ENCODE measurements at regions not wholly inside any gene's neighbourhood (a gene's known extent, or its start where the extent isn't known, plus 50 kb on each side); places are given as distances from the start of the nearest gene placed in this dataset.

DNA sequence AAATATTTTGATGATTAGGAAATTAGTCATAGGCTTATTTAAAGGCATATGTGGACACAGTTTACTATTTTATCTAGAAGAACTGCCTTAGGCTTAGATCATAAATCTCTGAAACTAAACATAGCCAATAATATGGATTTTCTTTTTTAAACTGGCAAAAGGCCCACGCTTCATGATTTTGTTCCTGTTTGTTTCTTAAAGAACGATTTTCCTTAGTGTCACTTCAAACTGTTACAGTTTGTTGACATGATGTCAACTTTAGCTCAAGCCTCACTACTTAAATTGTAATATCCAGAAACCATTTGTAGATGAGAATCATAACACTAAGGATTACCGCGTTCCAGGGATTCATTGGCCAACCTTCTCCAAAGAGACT lies 322.6 kb downstream of the HHIPL2 start:
- DNase-seq (ENCODE audit: low read depth) = no peak
- TF ChIP-seq, protein P1, sequence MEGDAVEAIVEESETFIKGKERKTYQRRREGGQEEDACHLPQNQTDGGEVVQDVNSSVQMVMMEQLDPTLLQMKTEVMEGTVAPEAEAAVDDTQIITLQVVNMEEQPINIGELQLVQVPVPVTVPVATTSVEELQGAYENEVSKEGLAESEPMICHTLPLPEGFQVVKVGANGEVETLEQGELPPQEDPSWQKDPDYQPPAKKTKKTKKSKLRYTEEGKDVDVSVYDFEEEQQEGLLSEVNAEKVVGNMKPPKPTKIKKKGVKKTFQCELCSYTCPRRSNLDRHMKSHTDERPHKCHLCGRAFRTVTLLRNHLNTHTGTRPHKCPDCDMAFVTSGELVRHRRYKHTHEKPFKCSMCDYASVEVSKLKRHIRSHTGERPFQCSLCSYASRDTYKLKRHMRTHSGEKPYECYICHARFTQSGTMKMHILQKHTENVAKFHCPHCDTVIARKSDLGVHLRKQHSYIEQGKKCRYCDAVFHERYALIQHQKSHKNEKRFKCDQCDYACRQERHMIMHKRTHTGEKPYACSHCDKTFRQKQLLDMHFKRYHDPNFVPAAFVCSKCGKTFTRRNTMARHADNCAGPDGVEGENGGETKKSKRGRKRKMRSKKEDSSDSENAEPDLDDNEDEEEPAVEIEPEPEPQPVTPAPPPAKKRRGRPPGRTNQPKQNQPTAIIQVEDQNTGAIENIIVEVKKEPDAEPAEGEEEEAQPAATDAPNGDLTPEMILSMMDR (conservative IDR thresholded peaks at IDR 0.05; ENCODE audit: low read depth, low read length) = no peak
- no peak overlapping the region for H3K4me3 ChIP-seq (ENCODE audit: low read depth, low read length)

DNA sequence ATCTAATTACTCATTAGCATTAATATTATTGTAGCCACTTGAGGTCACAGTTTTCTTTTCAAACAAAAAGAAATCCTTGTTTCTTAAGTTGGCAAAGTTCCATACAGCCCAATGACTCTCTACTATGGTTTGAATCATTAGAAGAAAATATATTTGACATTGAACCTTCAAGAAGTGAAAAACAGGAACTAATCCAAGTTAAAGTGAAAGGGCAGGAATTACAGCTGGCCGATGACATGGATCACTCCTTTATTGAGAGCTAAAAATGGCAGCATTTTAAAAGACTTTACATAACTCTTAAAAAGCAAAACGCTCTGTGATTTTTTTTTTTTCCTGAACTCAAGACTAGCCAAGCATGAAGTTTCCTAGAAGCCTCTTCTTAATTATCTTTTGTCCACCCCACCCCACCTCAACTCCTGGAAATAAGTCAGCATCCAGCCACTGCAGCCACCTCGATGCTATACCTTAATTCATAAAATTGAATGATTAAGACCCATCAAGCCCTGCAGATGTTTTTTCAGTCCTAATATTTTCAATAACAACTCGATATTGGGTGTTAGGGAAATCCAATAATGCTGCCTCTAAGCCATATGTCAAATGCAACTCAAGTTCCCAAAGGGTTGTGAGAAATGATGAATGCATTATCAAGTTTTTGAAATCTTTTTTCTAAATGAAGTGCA lies 323.1 kb downstream of the HHIPL2 start:
- DNase-seq (ENCODE audit: low read depth) = no peak
- TF ChIP-seq, protein P1 (conservative IDR thresholded peaks at IDR 0.05; ENCODE audit: low read depth, low read length) = no peak
- no peak overlapping the region for H3K4me3 ChIP-seq (ENCODE audit: low read depth, low read length)

DNA sequence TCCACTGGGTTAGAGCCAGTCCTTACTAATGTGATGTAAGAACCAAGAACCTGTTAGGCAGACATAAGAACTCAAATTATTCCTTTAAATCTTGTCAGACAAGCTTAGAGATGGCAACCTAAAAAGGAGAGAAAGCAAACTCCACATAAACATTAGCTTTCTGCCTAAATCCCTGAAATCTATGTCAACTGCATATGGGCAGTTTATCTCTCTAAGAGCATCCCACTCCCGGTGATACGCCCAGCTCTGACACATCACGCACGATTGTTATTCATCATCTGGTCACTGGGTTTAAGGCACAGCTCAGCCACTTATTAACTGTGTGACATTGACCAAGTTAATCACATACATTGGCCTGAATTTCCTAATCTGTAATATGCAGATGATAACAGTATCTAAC lies 323.7 kb downstream of the HHIPL2 start:
- H3K4me3 ChIP-seq (ENCODE audit: low read depth, low read length) = no peak overlapping the region
- no peak for DNase-seq (ENCODE audit: low read depth)
- TF ChIP-seq, protein P1 (conservative IDR thresholded peaks at IDR 0.05; ENCODE audit: low read depth, low read length) = no peak

DNA sequence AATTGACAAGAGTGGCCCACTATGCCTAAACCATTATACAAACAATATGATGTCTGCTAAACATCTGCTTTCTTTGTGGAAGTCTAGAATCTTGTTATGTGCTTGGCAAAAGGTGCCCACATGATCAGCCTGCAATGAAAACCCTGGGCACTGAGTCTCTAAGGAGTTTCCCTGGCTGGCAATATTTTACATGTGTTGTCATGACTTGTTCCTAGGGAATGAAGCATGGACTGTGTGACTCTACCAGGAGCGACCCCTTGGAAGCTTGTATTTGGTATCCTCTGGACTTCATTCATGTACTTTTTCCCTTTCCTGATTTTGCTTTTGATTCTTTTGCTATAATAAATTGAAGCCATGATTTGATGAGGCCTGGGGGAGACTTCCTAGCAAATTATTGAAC lies 324.9 kb downstream of the HHIPL2 start:
- no peak for DNase-seq (ENCODE audit: low read depth)
- no peak overlapping the region for H3K4me3 ChIP-seq (ENCODE audit: low read depth, low read length)
- TF ChIP-seq, protein P1 (conservative IDR thresholded peaks at IDR 0.05; ENCODE audit: low read depth, low read length) = no peak

DNA sequence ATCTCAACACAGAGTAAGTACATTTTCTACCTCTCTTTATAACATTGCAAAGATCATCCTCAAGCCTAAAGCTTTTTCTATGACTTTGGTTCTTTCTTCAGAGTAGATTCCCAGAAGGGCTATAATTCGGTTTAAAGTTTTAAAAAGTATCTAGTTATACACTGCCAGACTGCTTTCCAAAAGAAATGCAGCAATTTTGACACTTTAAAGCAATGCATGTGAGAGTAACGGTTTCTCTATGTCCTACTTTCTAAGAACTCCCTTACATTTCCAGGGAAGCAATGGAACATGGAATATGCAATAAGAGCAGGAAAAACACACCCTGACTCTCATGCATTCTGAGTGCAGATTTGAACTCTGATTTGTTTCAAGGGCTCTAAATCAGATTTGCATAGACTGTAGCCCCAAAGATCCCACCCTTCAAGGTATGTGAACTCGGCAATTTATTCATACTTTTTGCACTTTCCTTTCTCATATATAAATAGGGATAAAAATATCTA lies 331.6 kb downstream of the HHIPL2 start:
- DNase-seq (ENCODE audit: low read depth) = no peak
- TF ChIP-seq, protein P1 (conservative IDR thresholded peaks at IDR 0.05; ENCODE audit: low read depth, low read length) = no peak
- H3K4me3 ChIP-seq (ENCODE audit: low read depth, low read length) = no peak overlapping the region

DNA sequence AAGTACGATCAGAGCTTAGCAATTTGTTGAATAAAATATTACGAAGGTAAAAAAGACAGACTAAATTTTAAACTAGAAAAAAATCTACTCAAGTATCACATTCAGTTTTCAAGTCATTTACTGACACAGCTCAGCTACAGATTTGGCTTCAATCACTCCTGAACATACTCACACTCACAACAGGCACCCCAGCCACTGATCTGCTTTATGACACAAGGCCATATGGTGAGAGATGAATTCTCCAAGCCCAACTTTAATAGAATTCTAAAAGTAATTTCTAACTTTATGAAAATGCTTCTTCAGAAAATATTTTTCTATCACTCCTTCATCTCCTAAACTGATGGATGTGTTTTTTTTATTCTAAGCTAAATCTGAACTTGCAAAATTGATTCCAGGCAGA lies 337.1 kb downstream of the HHIPL2 start:
- TF ChIP-seq, protein P1 (conservative IDR thresholded peaks at IDR 0.05; ENCODE audit: low read depth, low read length) = no peak
- no peak for DNase-seq (ENCODE audit: low read depth)
- no peak overlapping the region for H3K4me3 ChIP-seq (ENCODE audit: low read depth, low read length)

DNA sequence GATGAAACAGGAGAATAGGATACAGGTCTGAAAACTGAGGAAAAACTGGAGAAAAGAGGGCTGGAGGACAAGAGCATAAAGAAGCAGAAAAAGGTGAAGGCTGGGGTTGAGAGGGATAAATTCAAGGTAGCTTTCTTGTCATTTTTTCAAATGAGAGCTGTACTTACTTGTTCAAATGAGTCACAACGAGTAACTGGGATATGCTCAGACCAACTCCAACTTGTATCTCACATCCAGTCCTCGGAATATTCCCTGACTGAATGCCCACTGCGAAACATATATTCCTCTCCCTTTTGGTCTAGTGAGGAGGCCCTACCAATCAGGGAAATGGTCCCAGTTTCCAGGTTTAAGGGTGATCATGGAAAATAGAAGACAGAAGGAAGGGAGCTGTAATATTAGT lies 343.4 kb downstream of the HHIPL2 start:
- no peak overlapping the region for H3K4me3 ChIP-seq (ENCODE audit: low read depth, low read length)
- TF ChIP-seq, protein P1 (conservative IDR thresholded peaks at IDR 0.05; ENCODE audit: low read depth, low read length) = no peak
- no peak for DNase-seq (ENCODE audit: low read depth)
